Kidney epithelial cell (primary cell): ENCODE measurements at regions not wholly inside any gene's neighbourhood (a gene's known extent, or its start where the extent isn't known, plus 50 kb on each side); places are given as distances from the start of the nearest gene placed in this dataset.

Experiments
- DNase-seq: peaks from one replicate; pipeline ENCODE4 v3.0.0-alpha.2; 2010; ENCODE audit warnings: low read depth
- H3K27me3 ChIP-seq: 2 replicates; pipeline ENCODE4 v1.6.0; 2011; ENCODE audit warnings: low read length; ENCODE audit not compliant: control insufficient read depth, insufficient read depth
- H3K36me3 ChIP-seq: 2 replicates; pipeline ENCODE4 v1.5.1; 2011; ENCODE audit warnings: low read length; ENCODE audit not compliant: control insufficient read depth, insufficient read depth
- H3K4me3 ChIP-seq: 2 replicates; pipeline ENCODE4 v1.5.1; 2011; ENCODE audit warnings: low read depth, mild to moderate bottlenecking, control low read depth, low read length
- CTCF ChIP-seq: IDR thresholded peaks from 2 replicates; pipeline ENCODE4 v1.5.1; 2011; ENCODE audit warnings: mild to moderate bottlenecking, moderate library complexity, low read length, control low read depth, inconsistent platforms; ENCODE audit not compliant: insufficient read depth, poor library complexity, severe bottlenecking

GRCh38 chr2:168371273-168372019, 84.6 kb upstream of the CERS6 start:
- DNase-seq: no peak
- Histone ChIP-seq H3K36me3 (no peaks in the 10 kb centered on the region), H3K27me3 (no peaks in the 10 kb centered on the region), H3K4me3 (no peak overlapping the region)
- TF ChIP-seq CTCF: no peak

GRCh38 chr2:168373468-168373867, 82.6 kb upstream of the CERS6 start:
- Histone ChIP-seq H3K36me3 (no peaks in the 10 kb centered on the region), H3K27me3 (no peaks in the 10 kb centered on the region), H3K4me3 (no peak overlapping the region)
- DNase-seq: no peak
- TF ChIP-seq CTCF: no peak

GRCh38 chr2:168375195-168375798, 80.8 kb upstream of the CERS6 start:
- peak; percentile 26 for TF ChIP-seq CTCF
- H3K4me3 ChIP-seq: no peak overlapping the region
- H3K36me3 ChIP-seq: no peaks in the 10 kb centered on the region
- H3K27me3 ChIP-seq: no peaks in the 10 kb centered on the region
- no peak for DNase-seq

- DNase-seq: no peak
- no peak overlapping the region for H3K4me3 ChIP-seq
- H3K27me3 ChIP-seq: no peaks in the 10 kb centered on the region
- H3K36me3 ChIP-seq: no peaks in the 10 kb centered on the region
- TF ChIP-seq CTCF: no peak
Measured at GRCh38 chr2:168378960-168379669, 77.0 kb upstream of the CERS6 start.

- DNase-seq: no peak
- no peaks in the 10 kb centered on the region for H3K27me3 ChIP-seq
- H3K36me3 ChIP-seq: no peaks in the 10 kb centered on the region
- TF ChIP-seq CTCF: no peak
- H3K4me3 ChIP-seq: no peak overlapping the region
Measured at GRCh38 chr2:168380500-168380899, 75.6 kb upstream of the CERS6 start.
